HepG2 (cell line): ENCODE measurements at regions not wholly inside any gene's neighbourhood (a gene's known extent, or its start where the extent isn't known, plus 50 kb on each side); places are given as distances from the start of the nearest gene placed in this dataset.

Experiments
- DR1 ChIP-seq: sonication (generic); formaldehyde crosslinking; IDR thresholded peaks from 2 replicates; pipeline ENCODE4 v1.8.0; 2021; ENCODE audit warnings: mild to moderate bottlenecking, missing genetic modification reagents, inconsistent platforms
- ESRRA ChIP-seq: sonication (generic); formaldehyde crosslinking; IDR thresholded peaks from 2 replicates; pipeline ENCODE4 v1.5.1; 2020; ENCODE audit warnings: mild to moderate bottlenecking, low read depth, missing genetic modification reagents
- FOSL2 ChIP-seq: sonication (generic); formaldehyde crosslinking; IDR thresholded peaks from 2 replicates; pipeline ENCODE4 v1.4.0; 2020; ENCODE audit warnings: missing genetic modification reagents
- NKX3-1 ChIP-seq: sonication (generic); formaldehyde crosslinking; IDR thresholded peaks from 2 replicates; pipeline ENCODE4 v1.5.0; 2020; ENCODE audit warnings: missing genetic modification reagents
- SOX6 ChIP-seq, 2 experiments: fragments of 450-650 bp in 1 of 2; sonication (generic) in 1 of 2; formaldehyde crosslinking in 1 of 2; IDR thresholded peaks; 2 replicates each; pipeline versions ENCODE4 v1.4.0 to v1.6.1; 2017 to 2020; ENCODE audit warnings: antibody characterized with exemption in 1 of 2, mild to moderate bottlenecking in 1 of 2, missing genetic modification reagents in 1 of 2
- SPEN ChIP-seq: sonication (generic); formaldehyde crosslinking; IDR thresholded peaks from 2 replicates; pipeline ENCODE4 v1.5.1; 2020; ENCODE audit warnings: low read depth, mild to moderate bottlenecking, missing genetic modification reagents
- ZBTB42 ChIP-seq: sonication (generic); formaldehyde crosslinking; IDR thresholded peaks from 2 replicates; pipeline ENCODE4 v1.5.0; 2020; ENCODE audit warnings: mild to moderate bottlenecking, missing genetic modification reagents
- ZNF274 ChIP-seq: sonication (generic); formaldehyde crosslinking; IDR thresholded peaks from 2 replicates; pipeline ENCODE4 v1.5.1; 2020; ENCODE audit warnings: mild to moderate bottlenecking, missing genetic modification reagents
- ZNF430 ChIP-seq: sonication (generic); formaldehyde crosslinking; IDR thresholded peaks from 2 replicates; pipeline ENCODE4 v1.9.0; 2021; ENCODE audit warnings: mild to moderate bottlenecking, missing genetic modification reagents
- TF ChIP-seq, protein P1 (sequence below): sonication (generic); formaldehyde crosslinking; IDR thresholded peaks from 2 replicates; pipeline ENCODE4 v1.4.0; 2020; ENCODE audit warnings: mild to moderate bottlenecking, missing genetic modification reagents
- TF ChIP-seq, protein P2 (sequence below): sonication (generic); formaldehyde crosslinking; IDR thresholded peaks from 2 replicates; pipeline ENCODE4 v1.4.0; 2020; ENCODE audit warnings: mild to moderate bottlenecking, missing genetic modification reagents
- TF ChIP-seq, protein P3 (sequence below): sonication (generic); formaldehyde crosslinking; IDR thresholded peaks from 2 replicates; pipeline ENCODE4 v1.4.0; 2020; ENCODE audit warnings: missing genetic modification reagents, borderline replicate concordance
- TF ChIP-seq, protein P4 (sequence below): sonication (generic); formaldehyde crosslinking; IDR thresholded peaks from 2 replicates; pipeline ENCODE4 v1.4.0; 2020; ENCODE audit warnings: low read depth, missing genetic modification reagents
- TF ChIP-seq, protein P5 (sequence below): IDR thresholded peaks from 2 replicates; pipeline ENCODE4 v1.6.1; 2016; ENCODE audit warnings: missing compliant biosample characterization, missing genetic modification reagents, borderline replicate concordance
- TF ChIP-seq, protein P6 (sequence below), 2 experiments: sonication (generic) in 1 of 2; formaldehyde crosslinking in 1 of 2; IDR thresholded peaks; 2 replicates each; pipeline versions ENCODE4 v1.4.0 to v1.6.1; 2018 to 2020; ENCODE audit warnings: missing genetic modification reagents in 2 of 2, borderline replicate concordance in 1 of 2, low read depth in 1 of 2, mild to moderate bottlenecking in 1 of 2, missing biosample characterization in 1 of 2

DNA sequence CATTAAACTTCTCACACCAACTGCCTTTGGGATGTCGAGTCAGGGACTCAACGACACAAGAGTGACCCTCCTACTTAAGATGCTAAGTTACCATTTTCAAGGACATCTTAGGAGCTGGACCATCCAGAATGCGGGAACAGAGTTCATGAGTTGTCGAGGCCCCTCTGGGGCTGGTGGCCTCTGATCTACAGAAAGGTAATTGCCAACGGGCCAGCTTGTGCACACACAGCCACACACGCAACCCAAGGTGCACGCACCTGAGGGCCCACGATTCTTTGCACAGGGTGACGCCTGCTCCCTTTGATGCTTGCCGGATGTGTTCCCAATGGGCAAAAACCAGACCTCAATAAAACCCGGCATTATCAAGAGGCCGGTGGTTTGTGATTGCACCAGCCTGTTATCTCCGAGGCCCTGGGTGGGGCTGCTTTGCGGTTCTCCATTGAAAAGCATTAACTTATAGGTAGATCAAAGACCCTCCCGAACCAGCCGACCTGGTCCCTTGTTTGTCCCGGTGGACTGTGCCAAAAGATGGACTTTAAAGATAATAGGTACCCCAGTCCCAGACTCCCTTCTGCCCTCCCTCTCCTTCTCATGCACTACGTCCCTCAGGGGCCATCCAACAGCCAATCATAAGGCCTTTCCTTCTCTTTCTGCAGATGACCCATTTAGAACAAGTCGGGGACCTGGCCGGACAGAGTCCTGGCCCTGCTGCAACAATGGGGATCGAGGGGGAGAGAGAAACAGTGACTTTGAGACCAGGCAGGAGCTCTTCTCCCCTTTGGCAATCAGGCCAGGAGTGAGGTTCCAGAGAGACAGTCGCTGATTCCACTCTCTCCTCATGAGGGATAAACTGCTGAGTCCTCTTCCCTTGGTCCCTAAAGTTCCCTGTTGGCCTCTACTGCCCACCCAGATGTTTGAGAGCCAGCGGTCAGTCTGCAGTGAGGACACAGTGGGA, 292.5 kb downstream of the SOX9 start (continued):
- TF ChIP-seq, protein P1, sequence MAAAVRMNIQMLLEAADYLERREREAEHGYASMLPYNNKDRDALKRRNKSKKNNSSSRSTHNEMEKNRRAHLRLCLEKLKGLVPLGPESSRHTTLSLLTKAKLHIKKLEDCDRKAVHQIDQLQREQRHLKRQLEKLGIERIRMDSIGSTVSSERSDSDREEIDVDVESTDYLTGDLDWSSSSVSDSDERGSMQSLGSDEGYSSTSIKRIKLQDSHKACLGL (CRISPR knock-in tag): no peak
- TF ChIP-seq ZNF274 (CRISPR knock-in tag) (no peak), ZNF430 (CRISPR knock-in tag) (no peak), SPEN (CRISPR knock-in tag) (peak; percentile 86), FOSL2 (CRISPR knock-in tag) (peak; percentile 95), SOX6 (IDR thresholded peaks at IDR 0.05) (no peak), SOX6 (CRISPR knock-in tag; IDR thresholded peaks at IDR 0.05) (peak; percentile 99), DR1 (CRISPR knock-in tag) (peak; percentile 17; the same call in 1 of the 2 replicates), ESRRA (CRISPR knock-in tag) (peak; percentile 94), ZBTB42 (CRISPR knock-in tag) (peak; percentile 65), NKX3-1 (CRISPR knock-in tag) (peak; percentile 95)
- TF ChIP-seq, protein P2, sequence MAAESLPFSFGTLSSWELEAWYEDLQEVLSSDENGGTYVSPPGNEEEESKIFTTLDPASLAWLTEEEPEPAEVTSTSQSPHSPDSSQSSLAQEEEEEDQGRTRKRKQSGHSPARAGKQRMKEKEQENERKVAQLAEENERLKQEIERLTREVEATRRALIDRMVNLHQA: no peak
- TF ChIP-seq, protein P3, sequence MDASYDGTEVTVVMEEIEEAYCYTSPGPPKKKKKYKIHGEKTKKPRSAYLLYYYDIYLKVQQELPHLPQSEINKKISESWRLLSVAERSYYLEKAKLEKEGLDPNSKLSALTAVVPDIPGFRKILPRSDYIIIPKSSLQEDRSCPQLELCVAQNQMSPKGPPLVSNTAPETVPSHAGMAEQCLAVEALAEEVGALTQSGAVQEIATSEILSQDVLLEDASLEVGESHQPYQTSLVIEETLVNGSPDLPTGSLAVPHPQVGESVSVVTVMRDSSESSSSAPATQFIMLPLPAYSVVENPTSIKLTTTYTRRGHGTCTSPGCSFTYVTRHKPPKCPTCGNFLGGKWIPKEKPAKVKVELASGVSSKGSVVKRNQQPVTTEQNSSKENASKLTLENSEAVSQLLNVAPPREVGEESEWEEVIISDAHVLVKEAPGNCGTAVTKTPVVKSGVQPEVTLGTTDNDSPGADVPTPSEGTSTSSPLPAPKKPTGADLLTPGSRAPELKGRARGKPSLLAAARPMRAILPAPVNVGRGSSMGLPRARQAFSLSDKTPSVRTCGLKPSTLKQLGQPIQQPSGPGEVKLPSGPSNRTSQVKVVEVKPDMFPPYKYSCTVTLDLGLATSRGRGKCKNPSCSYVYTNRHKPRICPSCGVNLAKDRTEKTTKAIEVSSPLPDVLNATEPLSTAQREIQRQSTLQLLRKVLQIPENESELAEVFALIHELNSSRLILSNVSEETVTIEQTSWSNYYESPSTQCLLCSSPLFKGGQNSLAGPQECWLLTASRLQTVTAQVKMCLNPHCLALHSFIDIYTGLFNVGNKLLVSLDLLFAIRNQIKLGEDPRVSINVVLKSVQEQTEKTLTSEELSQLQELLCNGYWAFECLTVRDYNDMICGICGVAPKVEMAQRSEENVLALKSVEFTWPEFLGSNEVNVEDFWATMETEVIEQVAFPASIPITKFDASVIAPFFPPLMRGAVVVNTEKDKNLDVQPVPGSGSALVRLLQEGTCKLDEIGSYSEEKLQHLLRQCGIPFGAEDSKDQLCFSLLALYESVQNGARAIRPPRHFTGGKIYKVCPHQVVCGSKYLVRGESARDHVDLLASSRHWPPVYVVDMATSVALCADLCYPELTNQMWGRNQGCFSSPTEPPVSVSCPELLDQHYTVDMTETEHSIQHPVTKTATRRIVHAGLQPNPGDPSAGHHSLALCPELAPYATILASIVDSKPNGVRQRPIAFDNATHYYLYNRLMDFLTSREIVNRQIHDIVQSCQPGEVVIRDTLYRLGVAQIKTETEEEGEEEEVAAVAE (CRISPR knock-in tag): peak; percentile 28; the same call in 1 of the 2 replicates
- TF ChIP-seq, protein P4, sequence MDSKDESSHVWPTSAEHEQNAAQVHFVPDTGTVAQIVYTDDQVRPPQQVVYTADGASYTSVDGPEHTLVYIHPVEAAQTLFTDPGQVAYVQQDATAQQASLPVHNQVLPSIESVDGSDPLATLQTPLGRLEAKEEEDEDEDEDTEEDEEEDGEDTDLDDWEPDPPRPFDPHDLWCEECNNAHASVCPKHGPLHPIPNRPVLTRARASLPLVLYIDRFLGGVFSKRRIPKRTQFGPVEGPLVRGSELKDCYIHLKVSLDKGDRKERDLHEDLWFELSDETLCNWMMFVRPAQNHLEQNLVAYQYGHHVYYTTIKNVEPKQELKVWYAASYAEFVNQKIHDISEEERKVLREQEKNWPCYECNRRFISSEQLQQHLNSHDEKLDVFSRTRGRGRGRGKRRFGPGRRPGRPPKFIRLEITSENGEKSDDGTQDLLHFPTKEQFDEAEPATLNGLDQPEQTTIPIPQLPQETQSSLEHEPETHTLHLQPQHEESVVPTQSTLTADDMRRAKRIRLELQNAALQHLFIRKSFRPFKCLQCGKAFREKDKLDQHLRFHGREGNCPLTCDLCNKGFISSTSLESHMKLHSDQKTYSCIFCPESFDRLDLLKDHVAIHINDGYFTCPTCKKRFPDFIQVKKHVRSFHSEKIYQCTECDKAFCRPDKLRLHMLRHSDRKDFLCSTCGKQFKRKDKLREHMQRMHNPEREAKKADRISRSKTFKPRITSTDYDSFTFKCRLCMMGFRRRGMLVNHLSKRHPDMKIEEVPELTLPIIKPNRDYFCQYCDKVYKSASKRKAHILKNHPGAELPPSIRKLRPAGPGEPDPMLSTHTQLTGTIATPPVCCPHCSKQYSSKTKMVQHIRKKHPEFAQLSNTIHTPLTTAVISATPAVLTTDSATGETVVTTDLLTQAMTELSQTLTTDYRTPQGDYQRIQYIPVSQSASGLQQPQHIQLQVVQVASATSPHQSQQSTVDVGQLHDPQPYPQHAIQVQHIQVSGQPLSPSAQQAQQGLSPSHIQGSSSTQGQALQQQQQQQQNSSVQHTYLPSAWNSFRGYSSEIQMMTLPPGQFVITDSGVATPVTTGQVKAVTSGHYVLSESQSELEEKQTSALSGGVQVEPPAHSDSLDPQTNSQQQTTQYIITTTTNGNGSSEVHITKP (CRISPR knock-in tag): peak; percentile 58
- TF ChIP-seq, protein P5, sequence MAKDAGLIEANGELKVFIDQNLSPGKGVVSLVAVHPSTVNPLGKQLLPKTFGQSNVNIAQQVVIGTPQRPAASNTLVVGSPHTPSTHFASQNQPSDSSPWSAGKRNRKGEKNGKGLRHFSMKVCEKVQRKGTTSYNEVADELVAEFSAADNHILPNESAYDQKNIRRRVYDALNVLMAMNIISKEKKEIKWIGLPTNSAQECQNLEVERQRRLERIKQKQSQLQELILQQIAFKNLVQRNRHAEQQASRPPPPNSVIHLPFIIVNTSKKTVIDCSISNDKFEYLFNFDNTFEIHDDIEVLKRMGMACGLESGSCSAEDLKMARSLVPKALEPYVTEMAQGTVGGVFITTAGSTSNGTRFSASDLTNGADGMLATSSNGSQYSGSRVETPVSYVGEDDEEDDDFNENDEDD: peak; percentile 89; the same call in 1 of the 2 replicates
- TF ChIP-seq, protein P6, sequence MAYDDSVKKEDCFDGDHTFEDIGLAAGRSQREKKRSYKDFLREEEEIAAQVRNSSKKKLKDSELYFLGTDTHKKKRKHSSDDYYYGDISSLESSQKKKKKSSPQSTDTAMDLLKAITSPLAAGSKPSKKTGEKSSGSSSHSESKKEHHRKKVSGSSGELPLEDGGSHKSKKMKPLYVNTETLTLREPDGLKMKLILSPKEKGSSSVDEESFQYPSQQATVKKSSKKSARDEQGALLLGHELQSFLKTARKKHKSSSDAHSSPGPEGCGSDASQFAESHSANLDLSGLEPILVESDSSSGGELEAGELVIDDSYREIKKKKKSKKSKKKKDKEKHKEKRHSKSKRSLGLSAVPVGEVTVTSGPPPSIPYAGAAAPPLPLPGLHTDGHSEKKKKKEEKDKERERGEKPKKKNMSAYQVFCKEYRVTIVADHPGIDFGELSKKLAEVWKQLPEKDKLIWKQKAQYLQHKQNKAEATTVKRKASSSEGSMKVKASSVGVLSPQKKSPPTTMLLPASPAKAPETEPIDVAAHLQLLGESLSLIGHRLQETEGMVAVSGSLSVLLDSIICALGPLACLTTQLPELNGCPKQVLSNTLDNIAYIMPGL (CRISPR knock-in tag; IDR thresholded peaks at IDR 0.05; ENCODE audit: borderline replicate concordance in 1 of 2, low read depth in 1 of 2): peak; percentile 45 to 60
